ENCODE measurements at regions not wholly inside any gene's neighbourhood (a gene's known extent, or its start where the extent isn't known, plus 50 kb on each side); places are given as distances from the start of the nearest gene placed in this dataset.

DNA sequence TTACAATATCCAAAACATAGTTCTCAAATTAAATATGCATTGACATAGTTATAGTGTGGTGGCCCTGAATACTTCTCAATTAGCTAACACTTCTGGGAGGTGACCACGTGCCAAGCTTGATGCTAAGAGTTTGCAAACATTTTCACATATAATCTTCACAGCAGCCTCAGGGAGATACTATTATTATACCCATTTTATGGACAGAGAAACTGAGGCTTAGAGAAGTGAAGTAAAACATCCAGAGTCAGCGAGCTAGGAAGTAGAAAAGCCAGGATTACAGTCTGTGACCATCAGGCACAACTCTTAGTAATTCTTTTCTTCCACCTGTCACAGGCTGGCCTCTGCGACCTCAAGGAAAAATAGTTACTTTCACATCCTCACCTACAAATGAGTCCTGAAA is 102.2 kb upstream of the IRX6 start:
- DNase-seq (ENCODE audit: low spot score): no peak

DNA sequence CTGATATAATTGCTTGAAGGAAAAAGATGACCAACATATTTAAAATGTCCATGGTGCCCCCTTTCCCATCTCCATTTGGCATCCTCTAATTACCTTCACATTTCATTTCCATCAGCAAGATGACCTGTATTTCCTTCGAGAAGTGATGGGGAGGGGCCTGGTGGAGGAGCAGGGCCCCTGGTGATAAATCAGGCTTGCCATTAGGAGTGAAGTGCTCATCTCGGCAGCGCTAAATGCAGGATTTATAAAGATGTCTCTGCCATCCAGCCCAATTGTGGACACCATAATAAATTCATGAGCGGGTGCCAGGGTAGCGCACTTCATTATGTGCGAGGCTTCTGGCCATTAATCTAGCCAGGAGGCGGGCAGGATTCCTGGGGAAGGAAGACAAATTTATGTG is 101.5 kb upstream of the IRX6 start:
- no peak for DNase-seq (ENCODE audit: low spot score)

DNA sequence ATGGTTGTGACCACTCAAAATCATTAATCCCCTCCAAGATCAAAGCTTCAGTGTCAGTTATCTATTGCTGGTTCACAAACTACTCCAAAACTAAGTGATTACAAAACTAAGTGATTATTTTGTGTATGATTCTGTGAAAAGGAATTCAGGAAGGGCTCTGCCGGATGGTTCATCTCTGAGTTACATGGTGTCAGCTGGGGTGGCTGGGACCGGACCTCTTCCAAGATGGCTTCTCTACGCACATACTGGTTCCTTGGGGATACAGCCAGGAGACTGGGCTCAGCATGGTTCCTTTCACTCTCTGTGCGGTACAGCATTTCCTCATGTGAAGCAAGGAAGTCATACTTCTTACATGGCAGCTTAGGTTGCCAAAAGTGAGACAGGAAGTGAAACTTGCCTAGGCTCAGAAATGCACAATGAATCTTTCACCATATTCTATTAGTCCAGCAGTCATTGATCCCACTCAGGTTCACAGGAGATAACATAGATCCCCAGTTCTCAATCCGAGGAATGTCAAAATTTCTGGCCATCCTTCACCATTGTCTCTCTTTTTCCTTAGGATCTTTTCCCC is 97.9 kb upstream of the IRX6 start:
- DNase-seq (ENCODE audit: low spot score): no peak

DNA sequence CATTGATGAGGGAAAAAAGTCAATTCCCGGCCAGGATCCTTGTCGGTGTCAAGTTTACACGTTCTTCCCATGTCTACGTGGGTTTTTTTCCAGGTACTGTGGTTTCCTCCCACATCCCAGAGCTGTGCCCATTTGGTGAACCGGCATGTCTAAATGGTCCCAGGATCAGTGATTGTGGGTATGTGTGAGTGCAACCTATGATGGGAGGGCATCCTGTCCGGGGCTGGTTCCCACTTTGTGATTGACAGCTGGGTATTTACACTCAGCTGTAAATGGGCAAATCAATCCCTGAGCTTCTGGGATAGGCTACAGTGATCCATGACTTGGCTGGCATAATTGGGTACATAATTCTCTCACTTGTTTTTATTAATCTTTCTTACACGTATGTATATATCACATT is 91.2 kb upstream of the IRX6 start:
- no peak for DNase-seq (ENCODE audit: low spot score)

DNA sequence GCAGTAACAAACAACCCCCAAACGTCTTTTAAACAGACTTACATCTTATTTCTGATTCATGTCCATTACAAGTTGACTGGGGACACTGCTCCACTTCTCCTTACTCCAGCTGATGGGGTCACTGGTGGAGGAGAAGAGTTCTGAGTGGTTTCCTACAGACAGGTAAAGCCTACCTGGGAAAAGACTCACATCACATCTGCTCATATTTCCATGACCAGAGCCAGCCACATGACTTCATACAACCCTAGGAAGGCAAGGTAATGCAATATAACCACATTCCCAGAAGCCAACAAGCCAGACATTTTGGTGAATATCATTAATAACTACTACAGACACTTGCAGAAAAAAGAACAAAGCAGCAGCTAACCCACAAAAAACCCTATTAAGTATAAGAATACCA is 90.5 kb upstream of the IRX6 start:
- DNase-seq (ENCODE audit: low spot score): no peak

DNA sequence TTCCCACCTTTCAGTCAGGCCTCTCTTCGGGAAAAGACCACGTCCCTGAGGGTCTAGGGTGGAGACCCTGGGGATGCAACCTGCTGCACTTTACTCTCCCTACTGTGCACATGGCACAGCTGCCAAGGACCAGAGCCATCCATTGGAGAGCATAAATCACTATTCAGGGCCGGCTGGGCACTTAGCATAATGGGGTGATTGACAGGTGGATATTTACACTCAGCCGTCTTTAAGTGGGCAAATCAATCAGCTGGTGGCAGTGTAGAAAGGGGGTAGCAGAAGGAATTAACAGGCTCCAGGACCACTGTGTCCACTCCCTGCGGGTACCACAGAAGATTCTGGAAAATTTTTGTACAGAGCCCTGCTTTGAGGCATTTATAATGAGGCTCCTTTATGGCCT is 87.3 kb upstream of the IRX6 start:
- DNase-seq (ENCODE audit: low spot score): no peak

DNA sequence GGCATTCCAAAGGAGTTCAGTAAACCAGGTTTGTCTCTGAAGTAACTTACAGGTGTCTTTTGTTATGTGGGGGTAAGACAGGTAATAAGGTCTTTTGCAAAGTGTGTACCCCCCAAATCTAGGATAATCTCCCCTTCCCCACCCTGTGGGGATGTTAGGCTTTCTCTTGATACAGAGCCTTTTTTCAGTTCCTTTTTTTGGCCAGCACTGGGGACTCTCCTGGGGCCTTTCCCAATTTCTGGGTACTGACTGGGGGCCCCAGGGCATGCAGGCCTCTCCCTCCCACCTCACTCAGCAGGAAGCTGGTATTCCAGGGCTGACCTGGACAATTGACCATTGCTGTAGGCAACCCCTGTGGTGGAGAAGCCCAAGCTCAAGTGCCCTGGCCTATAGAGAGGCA is 84.3 kb upstream of the IRX6 start:
- no peak for DNase-seq (ENCODE audit: low spot score)

DNA sequence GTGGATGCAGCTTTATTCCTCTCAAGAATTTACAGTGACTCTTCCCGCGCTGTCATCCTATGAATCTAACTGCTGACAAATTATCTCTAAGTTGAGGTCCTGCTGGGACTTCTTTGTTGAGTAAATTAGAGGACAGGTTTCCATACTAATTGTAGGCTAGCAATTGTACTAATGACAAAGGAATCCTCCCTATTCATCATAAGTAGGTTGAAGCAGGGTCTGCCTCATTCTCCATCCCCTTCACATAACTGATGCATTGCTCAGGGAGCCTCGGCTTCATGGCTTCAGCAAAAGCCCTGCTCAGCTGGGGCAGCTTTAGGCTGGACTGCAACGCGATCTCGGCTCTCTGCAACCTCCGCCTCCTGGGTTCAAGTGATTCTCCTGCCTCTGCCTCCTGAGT is 83.1 kb upstream of the IRX6 start:
- DNase-seq (ENCODE audit: low spot score): no peak

DNA sequence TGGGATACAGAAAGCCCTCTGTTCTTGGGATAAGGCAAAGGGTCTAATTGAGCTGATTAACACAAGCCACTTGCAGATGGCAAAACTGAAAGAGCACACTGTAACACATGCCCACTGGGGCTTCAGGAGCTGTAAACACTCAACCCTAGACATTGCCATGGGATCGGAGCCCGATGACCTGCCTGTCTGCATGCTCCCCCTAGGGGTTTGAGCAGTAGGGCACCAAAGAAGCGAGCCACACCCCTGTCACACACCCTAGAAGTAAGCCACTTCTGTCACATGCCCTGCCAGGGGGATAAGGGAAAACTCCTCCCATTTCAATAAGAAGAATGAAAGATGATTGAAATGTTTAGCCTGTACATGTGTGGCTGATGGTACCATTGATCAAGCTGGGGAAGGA is 81.3 kb upstream of the IRX6 start:
- no peak for DNase-seq (ENCODE audit: low spot score)

DNA sequence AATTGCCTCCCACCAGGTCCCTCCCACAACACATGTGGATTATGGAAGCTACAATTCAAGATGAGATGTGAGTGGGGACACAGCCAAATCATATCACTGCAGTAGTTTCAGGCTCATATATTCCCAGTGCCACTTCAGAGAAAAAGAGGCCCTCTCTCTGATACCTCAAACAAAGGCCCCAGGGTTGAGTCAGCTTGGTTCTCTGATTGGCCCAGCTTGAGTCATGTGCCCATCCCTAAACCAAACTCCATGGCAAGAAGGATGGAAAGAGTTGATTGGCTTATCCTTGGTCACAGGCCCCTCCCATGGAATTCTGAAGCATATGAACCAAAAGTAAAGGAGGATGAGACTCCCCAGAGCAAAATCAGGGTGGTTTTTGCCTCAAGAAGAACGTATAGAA is 75.9 kb upstream of the IRX6 start:
- no peak for DNase-seq (ENCODE audit: low spot score)

DNA sequence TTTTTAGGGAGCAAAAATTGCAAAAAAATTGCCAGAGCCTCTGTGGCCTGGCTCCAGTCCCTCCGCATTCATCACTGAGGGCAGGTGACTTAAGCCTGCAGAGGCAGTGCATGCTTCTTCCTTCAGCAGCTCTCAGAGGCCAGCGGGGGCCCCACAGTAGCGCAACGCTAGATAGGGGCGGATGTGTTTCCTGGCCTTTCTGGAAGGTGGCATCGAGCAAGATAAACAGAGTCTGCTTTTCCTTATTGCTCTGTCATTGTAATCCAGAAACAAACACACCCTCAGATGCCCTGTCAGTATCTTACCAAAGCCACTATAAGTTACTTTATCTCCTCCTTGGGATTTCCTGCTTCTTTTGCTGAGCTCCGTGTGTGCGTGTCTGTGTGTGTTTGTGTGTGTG is 75.5 kb upstream of the IRX6 start:
- no peak for DNase-seq (ENCODE audit: low spot score)

DNA sequence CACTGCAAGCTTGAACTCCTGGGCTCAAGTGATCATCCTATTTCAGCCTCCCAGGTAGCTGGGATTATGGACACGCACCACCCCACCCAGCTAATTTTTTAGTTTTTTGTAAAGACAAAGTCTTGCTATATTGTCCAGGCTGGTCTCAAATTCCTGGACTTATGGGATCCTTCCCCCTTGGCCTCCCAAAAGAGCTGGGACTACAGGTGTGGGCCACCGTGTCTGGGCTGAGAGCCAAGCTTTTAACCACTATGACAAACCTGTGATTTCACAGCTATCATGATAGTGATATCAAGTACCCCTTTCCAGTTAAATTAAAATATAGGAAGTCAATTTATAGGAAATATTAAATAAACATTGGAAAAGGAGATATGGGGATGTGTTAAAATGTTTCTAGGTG is 74.6 kb upstream of the IRX6 start:
- no peak for DNase-seq (ENCODE audit: low spot score)

DNA sequence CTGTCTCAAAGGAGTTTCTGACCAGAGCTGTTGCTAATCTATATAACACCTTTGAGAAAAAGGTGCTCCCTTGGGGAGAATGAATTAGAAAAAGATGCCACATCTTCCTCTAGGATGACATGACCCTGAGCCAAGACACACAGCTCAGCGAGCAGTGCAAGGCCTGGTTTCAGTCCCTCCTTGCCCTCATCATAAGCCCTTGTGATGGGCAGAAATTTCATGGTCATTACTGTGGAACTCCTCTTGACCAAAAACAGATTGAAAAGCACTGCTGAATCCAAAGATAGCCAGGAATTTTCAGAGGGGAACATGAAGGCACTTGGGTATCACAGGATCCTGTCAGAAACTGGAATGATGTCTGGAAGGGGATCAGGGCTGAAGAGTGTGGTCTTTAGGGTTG is 74.1 kb upstream of the IRX6 start:
- DNase-seq (ENCODE audit: low spot score): no peak

DNA sequence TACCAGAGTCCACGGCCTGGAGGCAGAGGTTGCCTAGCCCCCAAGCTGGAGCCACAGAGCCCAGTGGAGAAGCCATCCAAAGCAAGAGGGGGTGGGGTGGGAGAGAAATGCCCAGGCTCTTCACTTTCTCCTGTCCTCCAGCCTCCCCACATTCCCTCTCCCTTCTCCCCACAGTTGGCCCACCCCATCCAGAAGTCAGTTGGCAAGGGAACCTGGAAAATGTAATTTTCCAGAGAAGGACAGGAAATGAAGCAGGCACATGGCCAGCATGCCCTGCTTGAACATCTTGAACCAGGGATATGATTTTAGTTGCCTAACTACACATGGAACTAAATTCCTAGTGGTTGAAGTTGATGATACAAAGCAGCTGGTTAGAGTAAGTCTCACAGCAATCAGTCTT is 73.3 kb upstream of the IRX6 start:
- DNase-seq (ENCODE audit: low spot score): no peak

DNA sequence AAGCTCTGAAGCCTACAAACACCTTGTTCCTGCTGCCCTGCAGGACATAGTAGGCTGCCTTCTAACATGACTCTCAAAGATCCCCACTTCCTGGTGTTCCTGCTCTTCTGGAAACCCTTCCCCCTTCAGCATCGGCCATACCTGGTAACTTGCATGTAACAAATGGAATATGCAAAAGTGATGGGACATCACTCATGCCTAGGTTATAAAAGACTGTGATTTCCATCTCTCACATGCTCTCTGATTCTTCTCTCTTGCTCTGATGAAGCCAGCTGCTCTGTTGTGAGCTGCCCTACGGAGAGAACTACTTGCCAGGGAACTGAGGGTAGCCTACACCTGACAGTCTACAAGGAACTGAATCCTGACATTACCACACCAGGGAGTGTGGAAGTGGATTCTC is 72.9 kb upstream of the IRX6 start:
- no peak for DNase-seq (ENCODE audit: low spot score)

DNA sequence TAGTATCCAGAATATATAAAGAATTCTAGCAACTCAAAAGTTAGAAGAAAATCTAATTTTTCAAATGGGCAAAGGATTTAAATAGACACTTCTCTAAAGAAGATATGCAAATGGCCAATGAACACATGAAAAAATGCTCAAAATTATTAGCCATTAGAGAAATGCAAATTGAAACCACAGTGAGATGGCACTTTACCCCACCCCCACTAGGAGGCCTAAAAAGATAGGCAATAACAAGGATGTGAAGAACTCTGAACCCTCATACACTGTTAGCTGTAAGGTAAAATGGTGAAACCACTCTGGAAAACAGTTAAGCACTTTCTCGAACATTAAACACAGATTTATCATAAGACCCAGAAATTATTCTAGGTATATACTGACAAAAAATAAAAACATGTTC is 71.4 kb upstream of the IRX6 start:
- DNase-seq (ENCODE audit: low spot score): no peak

DNA sequence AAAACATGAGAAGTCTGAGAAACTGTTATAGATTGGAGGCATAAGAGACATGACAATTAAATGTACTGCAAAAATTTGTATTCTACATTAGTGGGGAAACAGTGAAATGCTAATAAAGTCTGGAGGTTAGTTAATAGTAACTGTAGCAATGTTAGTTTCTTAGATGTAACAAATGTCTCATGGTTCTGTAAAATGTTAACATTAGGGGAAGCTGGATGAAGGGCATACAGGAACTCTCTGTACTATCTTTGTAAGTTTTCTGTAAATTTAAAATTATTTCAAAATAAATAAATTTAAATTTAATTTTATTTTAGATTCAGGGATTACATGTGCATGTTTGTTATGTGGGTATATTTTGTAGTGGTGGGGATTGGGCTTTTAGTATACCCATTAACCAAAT is 70.0 kb upstream of the IRX6 start:
- DNase-seq (ENCODE audit: low spot score): no peak

DNA sequence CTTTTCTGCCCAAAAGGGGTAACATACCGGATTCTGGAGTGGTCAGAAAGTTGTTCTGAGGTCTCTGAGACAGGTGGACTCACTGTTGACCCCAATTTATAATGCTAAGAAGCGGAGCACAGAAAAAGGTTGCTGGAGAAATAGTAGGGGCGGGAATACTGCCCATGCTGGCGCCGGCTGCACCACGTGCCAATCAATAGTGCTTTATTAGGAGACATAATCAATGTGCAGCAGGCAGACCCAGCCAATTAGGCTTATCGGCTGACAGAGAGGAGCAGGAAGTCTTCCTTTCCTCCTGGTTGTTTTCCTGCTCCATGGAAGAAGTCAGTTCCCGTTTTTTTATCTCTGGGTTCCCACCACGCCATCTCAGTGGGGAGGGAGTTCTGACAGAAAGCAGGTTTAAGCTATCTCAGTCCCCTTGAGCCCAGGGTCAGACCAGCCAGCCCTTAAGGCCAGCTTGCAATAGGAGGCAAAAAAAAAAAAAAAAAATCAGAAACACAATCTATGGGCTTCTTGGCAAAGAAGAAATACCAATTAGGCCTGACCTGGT is 68.2 kb upstream of the IRX6 start:
- no peak for DNase-seq (ENCODE audit: low spot score)

DNA sequence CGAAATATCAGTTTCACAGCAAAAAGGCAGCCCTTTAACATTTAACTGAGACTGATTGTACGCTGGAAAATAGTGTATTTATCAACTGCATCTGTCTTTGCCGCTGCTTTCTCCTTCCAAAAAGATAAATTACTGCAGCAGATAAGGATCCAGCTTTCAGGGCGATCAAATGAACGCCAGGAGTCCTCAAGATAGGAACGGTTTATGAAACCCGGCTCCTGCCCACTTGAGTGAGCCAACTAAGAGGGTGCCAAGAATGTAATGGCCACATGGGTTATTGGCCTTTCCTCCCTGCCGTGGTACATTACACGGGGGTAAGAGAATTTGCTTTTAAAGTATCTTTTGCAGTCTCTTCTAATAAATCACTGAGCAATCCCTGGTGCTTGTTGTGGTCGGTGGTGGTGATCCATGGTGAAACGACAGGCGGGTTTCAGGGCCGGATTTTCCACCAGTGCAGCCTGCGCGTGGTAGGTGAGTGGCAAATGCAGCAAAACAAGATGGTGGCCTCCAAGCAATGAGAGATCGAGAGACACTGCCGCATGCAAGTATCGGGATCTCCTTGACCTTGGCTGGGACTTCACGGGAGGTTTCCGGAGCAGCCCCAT is 67.5 kb upstream of the IRX6 start:
- DNase-seq (ENCODE audit: low spot score): no peak

DNA sequence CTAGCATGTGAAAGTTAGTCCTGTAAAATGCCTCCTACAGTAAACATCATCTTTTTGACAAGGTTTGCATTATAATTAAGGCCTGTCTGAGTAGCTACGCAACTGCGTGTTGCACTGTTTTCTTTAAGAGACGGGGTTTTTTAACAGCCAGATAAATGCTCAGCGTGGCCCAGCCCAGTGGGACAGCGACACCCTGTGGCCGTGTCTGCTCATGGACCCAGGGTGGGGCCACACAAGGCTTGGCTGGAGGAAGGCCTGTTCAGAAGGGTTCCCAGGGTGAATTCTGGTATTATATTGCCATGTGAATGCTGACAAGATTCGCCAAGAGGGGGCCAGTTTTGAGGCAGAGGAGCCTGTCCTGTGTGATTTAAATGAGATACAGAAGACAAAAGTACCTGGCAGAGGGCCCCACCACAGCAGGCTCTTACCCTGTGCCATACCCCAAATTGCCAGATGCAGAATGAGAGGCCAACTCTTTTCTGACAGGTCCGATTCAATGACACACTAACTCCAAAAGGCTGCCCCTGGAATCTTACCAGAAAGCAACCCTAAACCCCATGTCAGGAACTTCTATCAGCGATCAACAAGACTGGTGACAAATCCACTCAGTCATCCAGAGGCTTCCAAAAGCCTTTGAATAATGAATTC is 65.9 kb upstream of the IRX6 start:
- DNase-seq (ENCODE audit: low spot score): peak; percentile 64

DNA sequence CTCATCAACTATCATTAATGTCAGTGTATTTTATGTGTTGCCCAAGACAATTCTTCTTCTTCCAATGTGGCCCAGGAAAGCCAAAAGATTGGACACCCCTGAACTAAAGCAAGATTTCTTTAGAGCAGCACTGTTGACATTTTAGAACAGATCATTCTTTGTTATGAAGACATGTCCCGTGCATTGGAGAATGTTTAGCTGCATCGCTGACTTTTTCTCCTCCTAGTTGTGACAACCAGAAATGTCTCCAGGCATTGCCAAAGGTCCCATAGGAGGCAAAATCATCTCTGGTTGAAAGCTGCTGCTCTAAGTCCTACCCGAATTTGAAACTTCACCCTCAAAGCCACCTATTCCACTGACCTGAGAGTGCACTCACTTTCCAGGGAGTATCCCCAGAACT is 62.7 kb upstream of the IRX6 start:
- DNase-seq (ENCODE audit: low spot score): no peak

DNA sequence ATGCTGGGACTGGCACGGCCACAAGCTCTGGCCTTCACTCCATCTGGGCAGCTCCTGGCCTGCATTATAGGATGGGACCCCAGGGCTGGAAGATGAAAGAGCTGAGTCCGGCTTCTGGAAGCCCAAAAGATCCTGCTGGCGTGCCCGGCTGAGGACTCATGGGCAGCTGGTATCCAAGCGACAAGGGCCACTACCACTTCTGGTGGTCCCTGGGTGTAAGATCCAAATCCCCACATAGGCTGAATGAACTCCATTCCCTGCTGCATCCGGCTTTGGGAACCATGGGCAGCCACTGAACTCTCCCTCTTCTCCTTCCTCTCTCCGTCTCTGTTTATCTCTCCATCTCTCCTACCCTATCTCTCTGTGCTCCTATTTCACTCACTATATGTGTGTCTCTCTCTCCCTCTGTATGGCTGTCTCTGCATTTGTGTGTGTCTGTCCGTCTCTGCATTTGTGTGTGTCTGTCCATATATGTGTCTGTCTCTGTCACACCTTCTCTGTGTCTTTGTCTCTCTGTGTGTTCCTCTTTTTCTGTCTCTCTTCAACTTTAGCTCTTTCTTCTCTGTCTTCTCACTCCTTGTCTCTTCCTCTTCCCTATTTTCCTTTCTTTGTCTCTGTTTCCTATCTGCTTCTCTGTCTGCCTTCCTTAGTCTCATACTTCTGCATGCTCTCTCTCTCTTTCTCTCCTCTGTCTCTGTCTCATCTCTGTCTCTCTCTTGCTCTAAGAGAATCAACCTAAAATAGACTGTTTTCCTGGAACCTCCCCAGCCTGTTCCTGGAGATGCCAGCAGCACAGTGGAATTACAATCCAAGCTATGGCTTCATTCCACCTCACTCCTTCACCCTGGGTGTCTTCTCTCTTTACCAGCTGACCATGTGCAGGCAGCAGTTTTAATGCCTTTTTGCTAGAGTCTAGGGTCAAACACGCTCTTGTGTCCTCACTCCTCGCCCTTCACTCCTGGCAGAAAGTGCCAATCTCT is 60.4 kb upstream of the IRX6 start:
- DNase-seq (ENCODE audit: low spot score): no peak
